ENCODE measurements at regions not wholly inside any gene's neighbourhood (a gene's known extent, or its start where the extent isn't known, plus 50 kb on each side); places are given as distances from the start of the nearest gene placed in this dataset.

DNA sequence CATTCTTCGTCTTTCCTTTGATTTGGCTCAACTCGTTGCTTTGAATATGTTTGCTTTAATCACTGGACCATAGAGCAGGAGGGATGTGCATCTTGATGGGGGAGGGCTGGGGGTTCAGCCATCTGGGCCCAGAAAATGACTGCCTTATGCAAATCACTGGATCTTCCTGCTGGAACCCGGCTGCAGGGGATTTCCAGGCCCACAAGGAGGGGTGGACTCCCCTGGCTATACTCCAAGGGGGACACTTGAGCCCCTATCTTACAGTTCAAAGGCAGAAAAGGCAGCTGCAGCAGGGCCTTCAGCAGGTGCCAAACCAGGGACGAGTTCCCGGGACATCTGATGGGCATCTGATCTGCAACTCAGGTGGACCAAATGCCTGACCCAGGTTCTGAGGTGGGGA, 122.5 kb downstream of the DICER1 start:
- Histone ChIP-seq H3K9me3 (ENCODE audit: control insufficient read depth, insufficient read depth, low read length) (no peaks in the 10 kb centered on the region), H3K4me1 (ENCODE audit: control insufficient read depth, insufficient read depth, low read length) (no peaks in the 10 kb centered on the region), H3K27ac (ENCODE audit: low read length) (no peak overlapping the region), H3K4me3 (ENCODE audit: low read length) (no peak overlapping the region), H3K36me3 (ENCODE audit: control insufficient read depth, insufficient read depth, low read length) (no peaks in the 10 kb centered on the region), H3K27me3 (ENCODE audit: control insufficient read depth, insufficient read depth, low read length) (no peaks in the 10 kb centered on the region)
- ATAC-seq: no peak
- H3K4me1 Mint-ChIP-seq: no peaks in the 10 kb centered on the region
- TF ChIP-seq CTCF (IDR thresholded peaks at IDR 0.05): no peak
- H3K27ac Mint-ChIP-seq: no peak overlapping the region
- no peak overlapping the region for H3K4me3 Mint-ChIP-seq
- no peaks in the 10 kb centered on the region for H3K36me3 Mint-ChIP-seq
- peaks cover 3 to 45% of the 10 kb centered on the region in 2 donors for H3K27me3 Mint-ChIP-seq (ENCODE audit: low read depth in 2 of 2)
- no peak for DNase-seq
- intact Hi-C loops (cut with micrococcal nuclease): no loop called here
- WGBS (ENCODE audit: insufficient coverage): 72% methylated on average over 5 of the region's 5 CpGs
- no peaks in the 10 kb centered on the region for H3K9me3 Mint-ChIP-seq

GRCh38 chr14:95033682-95034632, 123.4 kb downstream of the DICER1 start:
- Mint-ChIP-seq H3K27me3 (ENCODE audit: low read depth in 2 of 2) (peaks cover 8 to 52% of the 10 kb centered on the region in 2 donors), H3K27ac (no peak overlapping the region), H3K4me1 (no peaks in the 10 kb centered on the region), H3K4me3 (no peak overlapping the region), H3K9me3 (no peaks in the 10 kb centered on the region), H3K36me3 (no peaks in the 10 kb centered on the region)
- Histone ChIP-seq H3K9me3 (ENCODE audit: control insufficient read depth, insufficient read depth, low read length) (no peaks in the 10 kb centered on the region), H3K27ac (ENCODE audit: low read length) (no peak overlapping the region), H3K4me3 (ENCODE audit: low read length) (no peak overlapping the region), H3K36me3 (ENCODE audit: control insufficient read depth, insufficient read depth, low read length) (no peaks in the 10 kb centered on the region), H3K27me3 (ENCODE audit: control insufficient read depth, insufficient read depth, low read length) (no peaks in the 10 kb centered on the region), H3K4me1 (ENCODE audit: control insufficient read depth, insufficient read depth, low read length) (no peaks in the 10 kb centered on the region)
- no peak for DNase-seq
- ATAC-seq: no peak
- intact Hi-C loops (cut with micrococcal nuclease): no loop called here
- no peak for TF ChIP-seq CTCF (IDR thresholded peaks at IDR 0.05)
- 86% methylated on average over 7 of the region's 8 CpGs for WGBS (ENCODE audit: insufficient coverage)

GRCh38 chr14:95033031-95033430, 124.3 kb downstream of the DICER1 start:
- Mint-ChIP-seq H3K4me1 (no peaks in the 10 kb centered on the region), H3K4me3 (no peak overlapping the region), H3K36me3 (no peaks in the 10 kb centered on the region), H3K9me3 (no peaks in the 10 kb centered on the region), H3K27ac (no peak overlapping the region), H3K27me3 (ENCODE audit: low read depth in 2 of 2) (peaks cover 11 to 56% of the 10 kb centered on the region in 2 donors)
- intact Hi-C loops (cut with micrococcal nuclease): no loop called here
- DNase-seq (no peak), ATAC-seq (no peak)
- no CpG with 5 or more reads among the region's 4 CpGs for WGBS (ENCODE audit: insufficient coverage)
- no peak for TF ChIP-seq CTCF (IDR thresholded peaks at IDR 0.05)
- Histone ChIP-seq H3K4me1 (ENCODE audit: control insufficient read depth, insufficient read depth, low read length) (no peaks in the 10 kb centered on the region), H3K9me3 (ENCODE audit: control insufficient read depth, insufficient read depth, low read length) (no peaks in the 10 kb centered on the region), H3K27me3 (ENCODE audit: control insufficient read depth, insufficient read depth, low read length) (no peaks in the 10 kb centered on the region), H3K36me3 (ENCODE audit: control insufficient read depth, insufficient read depth, low read length) (no peaks in the 10 kb centered on the region), H3K4me3 (ENCODE audit: low read length) (no peak overlapping the region), H3K27ac (ENCODE audit: low read length) (no peak overlapping the region)
